ENCODE measurements at regions not wholly inside any gene's neighbourhood (a gene's known extent, or its start where the extent isn't known, plus 50 kb on each side); places are given as distances from the start of the nearest gene placed in this dataset.

GRCh38 chr17:56739776-56740175 is 93.9 kb downstream of the C17orf67 start:
- DNase-seq (ENCODE audit: low read depth in 1 of 2, low spot score in 2 of 2) = no peak
- Histone ChIP-seq H3K79me2 (ENCODE audit: control insufficient read depth in 1 of 2, insufficient read depth in 2 of 2, low read length in 2 of 2) (no peaks in the 10 kb centered on the region), H3K18ac (ENCODE audit: extremely low read depth, low read length) (no peak overlapping the region; the same call in 1 of the 2 replicates), H3K27ac (ENCODE audit: low read depth, low read length) (no peak overlapping the region), H3K23me2 (ENCODE audit: low read depth, low read length) (no peaks in the 10 kb centered on the region), H4K91ac (replicated peaks; ENCODE audit: insufficient read length, low read length) (no peak overlapping the region), H3K9me3 (ENCODE audit: insufficient read depth in 2 of 2, low read depth in 1 of 2, low read length in 1 of 2) (no peaks in the 10 kb centered on the region), H3K56ac (replicated peaks; ENCODE audit: insufficient read length, low read depth, low read length) (no peak overlapping the region), H2BK120ac (replicated peaks; ENCODE audit: low read depth, low read length) (no peak overlapping the region), H3K4me3 (ENCODE audit: extremely low read depth in 1 of 4, insufficient read depth in 2 of 4, low read depth in 3 of 4, low read length in 4 of 4) (no peak overlapping the region), H3K36me3 (ENCODE audit: control insufficient read depth in 2 of 4, insufficient read depth in 4 of 4, low read length in 3 of 4) (no peaks in the 10 kb centered on the region), H2BK5ac (ENCODE audit: low read depth, low read length) (0 out of 2 replicates have a peak overlapping the region, but pooled peaks have one; percentile 16), H3K23ac (ENCODE audit: insufficient read length) (no peak overlapping the region), H2BK15ac (ENCODE audit: low read length) (peak overlapping the region; percentile 22; the same call in 1 of the 2 replicates), H3K9ac (replicated peaks in 1 of 4; ENCODE audit: extremely low read depth in 1 of 4, low read depth in 3 of 4, low read length in 3 of 4) (no peak overlapping the region; a peak in 1 of 7 replicates), H3K79me1 (ENCODE audit: low read depth, low read length) (no peaks in the 10 kb centered on the region), H3K27me3 (replicated peaks in 1 of 4; ENCODE audit: control insufficient read depth in 3 of 4, extremely low read depth in 1 of 4, insufficient read depth in 3 of 4, low read length in 3 of 4) (no peaks in the 10 kb centered on the region), H2BK20ac (ENCODE audit: low read length) (no peak overlapping the region), H3K4me2 (ENCODE audit: insufficient read depth in 1 of 2, low read depth in 2 of 2, low read length in 2 of 2) (no peak overlapping the region), H4K20me1 (replicated peaks in 1 of 2; ENCODE audit: control insufficient read depth in 1 of 2, insufficient read depth in 2 of 2, low read length in 2 of 2) (no peaks in the 10 kb centered on the region), H3K14ac (ENCODE audit: insufficient read length) (no peak overlapping the region), H2BK12ac (ENCODE audit: low read depth, low read length) (no peak overlapping the region), H4K5ac (ENCODE audit: insufficient read length, low read depth, low read length) (no peak overlapping the region), H4K8ac (ENCODE audit: extremely low read depth, insufficient read depth, low read length) (no peak overlapping the region), H2AK5ac (ENCODE audit: low read depth, low read length) (no peak overlapping the region), H3K4ac (replicated peaks; ENCODE audit: insufficient read length, low read depth, low read length) (no peak overlapping the region), H3K4me1 (replicated peaks in 1 of 4; ENCODE audit: control insufficient read depth in 3 of 4, insufficient read depth in 4 of 4, low read length in 3 of 4) (peaks cover 0 to 2% (median 0%) of the 10 kb centered on the region in 4 experiments; a peak in 1 of 7 replicates), H2AFZ (ENCODE audit: low read length) (no peak overlapping the region)
- TF ChIP-seq TAF7 (optimal IDR thresholded peaks at IDR 0.05; ENCODE audit: borderline replicate concordance, low read depth, low read length) (no peak), POLR2AphosphoS5 (IDR thresholded peaks at IDR 0.05; ENCODE audit: low read depth, low read length) (no peak), SIN3A (conservative IDR thresholded peaks at IDR 0.05 in 1 of 2, IDR thresholded peaks at IDR 0.05 in 1 of 2; ENCODE audit: low read depth in 1 of 2, low read length in 2 of 2) (no peak), ZNF274 (IDR thresholded peaks at IDR 0.05; ENCODE audit: borderline replicate concordance, extremely low read depth, low read length) (no peak), YY1 (IDR thresholded peaks at IDR 0.05; ENCODE audit: low read depth, low read length) (no peak), JUND (IDR thresholded peaks at IDR 0.05; ENCODE audit: low read length) (no peak), HDAC2 (IDR thresholded peaks at IDR 0.05; ENCODE audit: borderline replicate concordance in 1 of 2, low read depth in 2 of 2, low read length in 2 of 2) (no peak)
- ChIA-PET POLR2A (ENCODE audit: partially characterized antibody) (no interaction called here), CTCF (ENCODE audit: partially characterized antibody) (interaction anchor here (0.6 to 1.8 kb wide), 6 partner anchors 10 to 244 kb away, joined by 3 to 4 read pairs (median 4); no protein-coding TSS in a partner anchor)
- no peak for FAIRE-seq
- WGBS, 2 experiments (ENCODE audit: extremely low coverage in 1 of 2, insufficient coverage in 1 of 2, insufficient read length in 1 of 2, insufficient replicate concordance in 2 of 2, low coverage in 1 of 2, low lambda C conversion rate in 2 of 2, missing lambda C conversion rate in 1 of 2) = 83% methylated on average over 6 of the region's 6 CpGs; no CpG with 5 or more reads in 1 of the 2 experiments
